Activated T-cell treated with anti-CD3 and anti-CD28 coated beads for 48 hours (primary cell): ENCODE measurements at regions not wholly inside any gene's neighbourhood (a gene's known extent, or its start where the extent isn't known, plus 50 kb on each side); places are given as distances from the start of the nearest gene placed in this dataset.

Source experiments
- DNase-seq: peaks from one replicate; pipeline ENCODE4 v3.0.0-alpha.2; 2020; ENCODE audit warnings: low read depth

DNA sequence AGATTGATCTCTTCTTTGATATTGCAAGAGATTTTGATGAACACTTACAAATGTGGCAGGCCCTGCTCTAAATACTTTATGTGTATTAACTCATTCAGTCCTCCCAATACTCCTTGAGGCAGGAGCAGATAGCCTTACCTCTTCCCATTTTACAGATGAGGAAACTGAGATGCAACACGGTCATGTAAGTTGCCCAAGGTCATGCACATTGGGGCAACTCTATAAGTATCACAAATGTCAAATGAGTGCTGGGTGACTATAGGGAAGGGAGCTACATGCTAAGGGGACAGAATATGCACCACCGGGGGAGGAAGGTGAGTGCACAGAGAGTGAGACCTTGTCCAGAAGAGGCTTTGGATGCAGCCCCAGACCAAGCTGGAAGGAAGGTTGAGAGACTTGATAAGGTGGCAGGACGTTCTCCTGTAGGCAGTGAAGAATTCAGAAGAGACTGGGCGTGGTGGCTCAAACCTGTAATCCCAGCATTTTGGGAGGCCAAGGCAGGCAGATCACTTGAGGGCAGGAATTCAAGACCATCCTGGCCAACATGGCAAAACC is 132.3 kb upstream of the PWP1 start:
- DNase-seq: no peak

- no peak for DNase-seq
Measured at GRCh38 chr12:107554941-107555340, 130.7 kb upstream of the PWP1 start.

DNA sequence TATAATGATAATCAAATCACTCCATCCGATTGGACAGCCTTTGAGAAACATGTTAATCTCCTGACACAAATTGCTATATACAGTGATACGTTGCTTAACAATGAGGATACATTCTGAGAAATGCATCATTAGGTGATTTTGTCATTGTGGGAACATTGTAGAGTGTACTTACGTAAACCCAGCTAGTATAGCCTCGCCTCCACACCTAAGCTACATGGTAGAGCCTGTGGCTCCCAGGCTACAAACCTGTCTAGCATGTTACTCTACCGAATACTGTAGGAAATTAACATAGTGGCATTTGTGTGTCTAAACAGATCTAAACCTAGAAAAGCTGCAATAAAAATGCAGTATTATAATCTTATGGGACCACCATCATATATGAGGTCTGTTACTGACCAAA is 128.6 kb upstream of the PWP1 start:
- no peak for DNase-seq

- no peak for DNase-seq
Measured at GRCh38 chr12:107557589-107558100, 128.0 kb upstream of the PWP1 start.

- DNase-seq: no peak
Measured at GRCh38 chr12:107558141-107558815, 127.3 kb upstream of the PWP1 start.

DNA sequence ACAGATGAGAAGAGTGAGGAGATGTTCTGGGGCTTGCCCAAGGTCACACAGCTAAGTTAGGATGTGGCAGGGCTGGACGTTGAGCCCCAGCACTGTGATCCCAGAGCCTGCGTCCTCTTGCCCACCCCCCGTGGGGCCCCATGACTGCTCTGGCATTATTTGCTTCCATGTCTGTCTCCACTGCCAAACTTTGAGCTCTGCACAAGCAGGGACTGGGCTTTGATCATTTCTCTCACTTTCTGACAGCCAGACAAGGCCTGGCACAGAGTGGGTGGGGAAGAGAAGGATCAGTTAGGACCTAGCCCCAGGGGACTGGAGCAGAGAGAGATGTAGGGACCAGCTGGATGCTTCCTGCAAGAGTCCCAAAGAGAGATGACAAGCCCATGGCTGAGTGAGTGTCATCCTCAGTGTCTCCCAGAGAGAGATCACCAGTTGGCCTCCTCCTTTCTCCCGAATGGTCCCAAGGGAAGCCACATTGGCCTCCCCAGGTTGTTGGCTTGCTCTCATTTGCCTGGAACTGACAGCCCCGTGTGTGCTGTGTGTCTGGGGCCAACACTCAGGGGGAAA is 126.7 kb upstream of the PWP1 start:
- no peak for DNase-seq

- no peak for DNase-seq
Measured at GRCh38 chr12:107560165-107560898, 125.3 kb upstream of the PWP1 start.

GRCh38 chr12:107560899-107561285 is 124.7 kb upstream of the PWP1 start:
- no peak for DNase-seq

- no peak for DNase-seq
Measured at GRCh38 chr12:107564946-107565345, 120.7 kb upstream of the PWP1 start.

DNA sequence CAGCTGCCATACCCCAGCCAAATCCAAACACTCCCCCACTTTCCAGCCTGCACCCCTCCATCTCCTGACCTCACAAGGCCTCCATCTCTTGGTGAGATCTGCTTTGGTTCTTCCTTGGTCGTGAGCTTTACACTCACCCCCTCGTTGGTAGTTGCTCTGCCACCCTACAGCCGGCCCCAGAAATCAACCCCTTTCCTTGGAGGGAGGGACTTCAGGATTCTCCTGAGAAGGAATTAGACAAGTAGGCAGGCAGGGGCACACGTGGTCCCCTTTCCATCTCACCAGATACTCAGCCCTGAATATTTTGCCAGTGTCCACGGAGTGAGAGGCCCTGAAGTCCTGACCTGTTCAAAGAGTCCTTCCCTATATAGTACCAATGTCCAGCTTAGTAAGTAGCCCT is 120.0 kb upstream of the PWP1 start:
- DNase-seq: no peak

DNA sequence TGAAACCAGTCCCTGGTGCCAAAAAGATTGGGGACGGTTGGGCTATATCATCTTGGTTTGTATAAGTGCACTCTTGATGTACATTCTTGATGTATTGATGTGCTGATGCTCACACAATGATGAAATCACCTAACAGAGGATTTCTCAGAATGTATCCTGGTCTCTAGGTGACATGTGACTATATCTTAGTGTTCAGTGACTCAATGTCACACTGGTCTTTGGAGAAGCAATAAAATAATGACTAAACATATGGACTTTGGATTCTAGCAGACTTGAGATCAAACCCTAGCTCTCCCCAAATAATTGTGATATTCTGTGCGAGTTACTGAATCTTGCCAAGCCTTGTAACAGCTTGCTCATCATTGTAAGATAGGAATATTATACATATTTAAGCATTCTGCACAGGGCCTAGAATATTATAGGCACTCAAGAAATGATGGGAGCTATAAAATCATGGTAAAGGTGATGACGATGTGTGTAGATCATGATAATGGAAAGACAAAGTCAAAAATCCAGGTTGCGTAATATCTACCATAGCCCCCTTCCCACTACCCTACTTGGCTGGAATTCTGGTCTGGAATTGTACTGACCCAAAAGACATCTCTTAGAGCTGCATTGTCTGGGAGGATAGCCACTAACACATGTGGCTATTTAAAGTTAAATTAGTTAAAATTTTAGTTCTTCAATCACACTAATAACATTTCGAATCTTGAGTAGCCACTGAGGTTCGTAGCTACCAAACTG is 117.6 kb upstream of the PWP1 start:
- DNase-seq: no peak

DNA sequence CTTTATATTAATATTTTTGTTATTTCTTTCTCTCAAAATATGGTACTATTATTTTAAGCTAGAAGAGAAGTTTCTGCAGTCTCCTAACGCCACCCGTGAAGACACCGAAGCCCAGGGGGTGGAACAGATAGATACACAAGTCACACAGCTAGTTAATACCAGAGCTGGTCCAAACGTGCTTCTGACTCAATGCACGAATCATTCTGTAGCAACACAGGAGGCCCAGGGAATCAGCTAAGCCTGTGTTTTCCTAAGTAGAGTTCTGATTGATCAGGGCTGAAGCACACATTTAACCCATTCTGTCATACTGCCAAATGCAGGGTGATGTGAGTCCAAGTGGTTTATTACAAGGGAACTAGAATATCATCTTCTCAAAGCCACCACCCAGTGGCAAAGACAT is 116.9 kb upstream of the PWP1 start:
- no peak for DNase-seq

GRCh38 chr12:107570721-107571120 is 114.9 kb upstream of the PWP1 start:
- DNase-seq: no peak

DNA sequence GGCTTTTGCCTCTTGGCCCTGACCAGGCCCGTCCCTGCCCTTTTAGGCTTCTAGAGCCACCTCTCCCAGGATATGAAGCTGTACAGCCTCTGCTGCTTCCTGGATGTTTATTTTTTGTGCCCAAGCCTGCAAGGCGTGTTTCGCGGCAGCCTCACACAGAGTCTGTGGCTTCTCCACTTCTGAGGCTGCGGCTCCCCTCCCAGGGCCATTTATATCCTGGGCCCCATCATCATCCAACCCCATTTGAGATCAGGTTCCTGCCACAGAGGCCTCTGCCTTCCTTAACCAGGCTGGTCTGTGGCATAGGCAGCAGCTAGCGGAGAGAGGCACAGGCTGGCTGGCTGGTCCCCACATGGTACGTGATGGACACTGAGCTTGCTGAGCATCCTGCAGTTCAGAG is 114.1 kb upstream of the PWP1 start:
- no peak for DNase-seq

- DNase-seq: no peak
Measured at GRCh38 chr12:107574691-107575090, 110.9 kb upstream of the PWP1 start.

- DNase-seq: no peak
Measured at GRCh38 chr12:107580750-107581618, 104.6 kb upstream of the PWP1 start.

DNA sequence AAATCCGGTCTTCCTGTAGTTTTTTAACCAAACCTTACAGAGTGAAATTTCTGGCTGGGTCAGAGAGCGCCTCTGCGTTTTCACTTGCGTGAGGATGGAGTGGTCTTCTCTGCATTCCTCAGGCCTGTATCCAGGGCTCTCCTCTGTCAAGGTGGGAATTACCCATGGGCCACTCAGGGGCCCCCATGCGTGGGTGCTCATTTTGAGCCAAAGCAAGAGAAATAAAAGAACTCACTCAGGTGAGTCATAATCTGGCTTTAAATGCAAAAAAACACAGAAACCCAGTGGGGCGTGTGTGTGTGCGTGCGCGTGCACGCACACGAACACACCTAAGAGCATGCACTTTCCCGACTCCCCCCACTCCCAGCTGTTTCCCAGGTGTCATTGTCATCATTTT is 104.0 kb upstream of the PWP1 start:
- DNase-seq: no peak

DNA sequence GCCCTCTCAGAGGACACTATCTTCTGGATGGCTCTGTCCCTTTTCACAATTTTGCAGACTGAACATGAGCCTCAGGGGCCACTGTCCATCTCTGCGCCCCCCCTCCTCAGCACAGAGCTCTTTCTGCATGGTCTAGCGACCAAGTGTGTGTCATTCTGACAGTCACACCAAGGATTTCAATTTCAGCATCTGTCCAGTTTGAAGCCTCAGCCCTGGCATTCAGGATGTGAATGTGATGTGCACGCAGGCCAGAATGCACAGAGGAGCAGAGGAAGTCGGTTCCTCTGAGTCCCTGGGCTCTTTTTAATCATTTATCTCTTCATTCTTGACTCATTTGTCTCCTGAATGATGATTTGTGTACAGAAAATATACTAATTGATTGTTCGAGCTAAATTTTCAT is 102.0 kb upstream of the PWP1 start:
- DNase-seq: no peak

DNA sequence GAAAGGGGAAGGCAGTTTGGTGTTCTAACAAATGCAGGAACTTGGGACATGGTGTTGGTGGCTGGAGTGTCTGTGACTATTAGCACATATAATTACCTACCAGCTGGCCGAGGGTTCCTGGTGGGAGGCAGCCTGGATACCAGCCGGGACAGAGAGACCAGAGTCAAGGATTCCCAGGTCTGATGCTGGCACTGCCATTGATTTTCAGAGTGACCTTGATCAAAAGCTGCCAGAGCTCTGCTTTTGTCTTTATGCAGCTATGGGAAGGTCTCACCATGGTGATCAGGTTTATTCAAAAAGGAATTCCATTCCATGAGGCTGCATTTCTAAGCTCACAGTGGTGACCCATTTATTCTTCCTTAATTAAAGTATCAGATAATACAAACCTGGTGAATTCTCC is 101.0 kb upstream of the PWP1 start:
- no peak for DNase-seq

- no peak for DNase-seq
Measured at GRCh38 chr12:107586256-107586970, 99.2 kb upstream of the PWP1 start.

DNA sequence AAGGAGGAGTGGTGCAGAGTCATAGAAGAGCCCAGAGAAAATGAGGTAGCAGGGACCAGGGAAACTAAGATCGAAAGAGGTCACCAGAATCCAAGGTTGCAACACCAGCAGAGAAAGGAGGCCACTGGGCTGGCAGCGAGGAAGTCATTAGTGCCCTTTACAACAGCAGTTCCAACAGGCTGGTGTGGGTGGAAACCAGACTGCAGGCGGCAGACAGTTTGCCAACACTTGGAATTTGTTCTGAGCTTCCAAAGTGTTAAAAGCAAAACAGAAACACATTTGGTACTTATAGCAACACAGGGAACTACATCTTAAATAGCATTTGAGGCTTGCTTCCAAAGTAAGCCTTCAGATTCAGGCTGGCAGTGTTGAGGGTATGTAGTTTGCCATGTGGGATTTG is 95.2 kb upstream of the PWP1 start:
- DNase-seq: no peak
